LoVo (cell line): ENCODE measurements at regions not wholly inside any gene's neighbourhood (a gene's known extent, or its start where the extent isn't known, plus 50 kb on each side); places are given as distances from the start of the nearest gene placed in this dataset.

Experiments
- DNase-seq: peaks from one replicate; pipeline ENCODE4 v3.0.0-alpha.2; 2016; ENCODE audit warnings: low spot score

GRCh38 chr7:130966246-130967009 lies 232.4 kb upstream of the KLF14 start:
- no peak for DNase-seq

- no peak for DNase-seq
Observed at GRCh38 chr7:130970196-130970595, 236.2 kb upstream of the KLF14 start.

DNA sequence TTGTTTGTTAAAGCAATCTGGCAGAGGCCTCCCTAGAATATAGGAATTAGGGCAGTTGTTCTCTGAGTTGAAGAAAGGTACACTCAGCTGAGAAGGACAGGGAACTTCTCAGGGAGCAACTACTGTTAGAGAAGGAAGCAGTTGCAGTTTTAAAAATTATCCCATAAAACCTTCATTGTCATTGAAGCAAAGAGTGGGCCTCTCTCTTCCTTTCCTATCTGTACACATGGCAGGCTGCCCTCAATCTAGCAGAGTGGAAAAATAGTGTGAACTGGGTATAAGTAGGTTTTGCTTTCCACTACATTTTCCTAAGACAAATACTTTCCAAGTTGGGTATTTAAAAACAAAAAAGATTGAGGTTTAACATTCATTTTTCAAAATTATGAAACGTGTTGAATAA lies 236.7 kb upstream of the KLF14 start:
- DNase-seq, result no peak

DNA sequence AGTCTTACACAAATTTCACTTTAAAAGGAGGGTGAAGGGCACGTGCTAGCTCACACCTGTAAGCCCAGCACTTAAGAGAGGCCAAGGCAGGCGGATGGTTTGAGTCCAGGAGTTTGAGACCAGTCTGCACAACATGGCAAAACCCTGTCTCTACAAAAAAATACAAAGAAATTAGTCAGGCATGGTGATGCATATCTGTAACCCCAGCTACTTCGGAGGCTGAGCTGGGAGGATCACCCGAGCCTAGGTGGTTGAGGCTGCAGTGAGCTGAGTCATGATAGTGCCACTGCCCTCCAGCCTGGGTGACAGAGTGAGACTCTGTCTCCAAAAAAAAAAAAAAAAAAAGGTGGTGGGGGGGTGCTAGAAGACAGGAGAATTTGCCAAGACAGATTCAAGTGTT lies 237.3 kb upstream of the KLF14 start:
- DNase-seq, result no peak

DNA sequence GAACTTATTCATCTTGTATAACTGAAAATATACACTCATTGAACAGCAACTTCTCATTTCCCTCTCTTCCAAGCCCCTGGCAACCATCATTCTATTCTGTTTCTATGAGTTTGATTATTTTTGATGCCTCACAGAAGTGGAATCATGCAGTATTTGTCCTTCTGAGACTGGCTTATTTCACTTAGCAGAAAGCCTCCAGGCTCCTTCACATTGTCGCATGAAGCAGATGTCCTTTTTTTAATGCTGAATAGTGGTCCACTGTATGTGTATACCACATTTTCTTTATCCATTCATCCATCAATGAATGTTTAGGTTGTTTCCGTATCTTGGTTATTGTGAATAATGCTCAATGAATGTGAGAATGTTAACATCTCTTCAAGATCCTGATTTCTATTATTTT lies 238.2 kb upstream of the KLF14 start:
- DNase-seq, result no peak

GRCh38 chr7:130973637-130974036 lies 239.6 kb upstream of the KLF14 start:
- DNase-seq, result no peak

- DNase-seq, result no peak
Observed at GRCh38 chr7:130974169-130974568, 240.2 kb upstream of the KLF14 start.

- DNase-seq, result no peak
Observed at GRCh38 chr7:130974794-130975193, 240.8 kb upstream of the KLF14 start.

DNA sequence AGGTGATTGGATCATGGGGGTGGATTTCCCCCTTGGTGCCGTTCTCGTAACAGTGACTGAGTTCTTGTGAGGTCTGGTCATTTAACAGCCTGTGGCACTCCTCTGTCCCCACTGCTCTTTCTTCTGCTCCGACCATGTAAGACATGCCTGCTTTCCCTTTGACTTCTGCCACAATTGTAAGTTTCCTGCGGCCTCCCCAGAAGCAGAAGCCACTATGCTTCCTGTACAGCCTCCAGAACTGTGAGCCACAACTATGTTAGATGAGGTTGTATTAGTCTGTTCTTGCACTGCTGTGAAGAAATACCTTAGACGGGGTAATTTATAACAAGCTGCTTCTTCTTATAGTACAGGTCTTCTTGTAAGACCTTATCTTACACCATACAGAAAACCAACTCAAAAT lies 241.7 kb upstream of the KLF14 start:
- no peak for DNase-seq

DNA sequence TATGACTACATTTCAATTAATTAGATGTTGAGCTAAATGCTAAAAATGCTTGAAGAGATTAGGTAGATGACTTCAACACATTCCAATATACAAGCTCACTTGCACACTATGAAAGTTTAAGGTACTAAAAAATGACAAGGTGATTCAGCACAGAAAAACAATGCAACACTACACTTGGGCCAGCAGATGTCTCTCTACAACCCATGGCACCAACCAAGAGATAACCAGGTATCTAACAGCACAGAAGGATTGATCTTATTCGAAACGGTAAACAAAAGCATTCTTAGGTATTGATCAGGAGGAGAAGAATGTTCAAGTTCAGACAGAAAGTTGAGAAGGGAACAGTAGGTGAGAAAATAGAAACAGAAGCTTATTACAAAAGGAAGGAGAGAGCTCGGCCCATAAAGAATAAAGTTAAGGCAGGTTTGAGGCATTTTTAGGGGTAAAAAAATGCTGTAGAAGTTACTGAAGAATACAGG lies 248.2 kb upstream of the KLF14 start:
- peak; percentile 81 for DNase-seq

- no peak for DNase-seq
Observed at GRCh38 chr7:130982651-130983050, 248.6 kb upstream of the KLF14 start.

DNA sequence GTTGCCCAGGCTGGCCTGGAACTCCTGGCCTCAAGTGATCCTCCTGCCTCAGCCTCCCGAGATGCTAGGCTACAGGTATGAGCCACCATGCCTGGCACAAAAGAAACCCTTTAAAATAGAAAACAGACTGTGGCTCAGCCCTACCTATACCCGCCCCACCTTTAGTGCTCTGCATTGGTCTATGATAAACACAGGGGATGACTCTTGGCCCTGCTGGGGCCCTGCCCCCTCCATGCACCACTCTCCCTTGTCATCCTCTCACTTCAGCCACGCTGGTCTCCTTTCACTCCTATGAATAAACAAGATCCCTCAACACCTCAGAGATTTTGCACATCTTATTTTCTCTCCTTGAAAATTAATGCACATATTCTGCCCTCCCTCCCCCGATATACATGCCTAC lies 251.4 kb upstream of the KLF14 start:
- DNase-seq, result no peak

DNA sequence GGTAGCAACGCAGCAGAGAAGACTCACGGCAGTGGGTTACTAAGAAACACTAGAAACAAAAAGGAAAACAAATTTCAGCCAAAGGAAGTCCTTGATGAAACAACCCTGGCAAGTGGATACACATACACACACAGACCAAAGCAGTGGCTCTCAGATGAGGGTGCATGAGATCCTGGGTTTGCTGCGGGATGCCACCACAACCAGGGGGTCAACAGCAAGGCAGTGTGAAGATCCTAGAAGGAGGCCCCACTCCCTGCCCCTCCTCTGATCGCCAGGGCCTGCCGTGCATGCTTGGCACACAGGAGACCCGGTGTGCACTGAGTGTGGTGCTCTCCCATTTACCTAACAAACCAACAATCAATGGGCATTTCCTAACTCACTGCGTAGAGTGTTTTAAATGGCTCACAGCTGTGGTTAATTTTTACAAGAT lies 252.3 kb upstream of the KLF14 start:
- no peak for DNase-seq

DNA sequence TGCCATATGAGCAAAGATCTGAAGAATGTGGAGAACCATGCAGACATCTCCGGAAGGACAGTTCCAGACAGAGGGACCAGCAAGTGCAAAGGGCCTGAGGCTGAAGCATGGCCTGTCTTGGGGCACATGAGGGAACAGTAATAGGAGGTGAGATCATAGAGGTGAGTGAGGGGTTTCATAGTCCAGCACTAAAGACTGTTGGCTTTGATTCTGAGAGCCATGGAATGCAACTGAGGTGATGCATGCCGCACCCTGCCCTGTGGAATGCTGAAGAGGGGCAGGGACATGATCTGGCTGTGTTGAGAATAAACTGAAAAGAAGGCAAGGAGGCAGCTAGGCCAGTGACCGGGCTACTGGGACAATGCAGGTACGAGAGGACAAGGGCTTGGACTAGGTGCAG lies 253.1 kb upstream of the KLF14 start:
- DNase-seq, result peak; percentile 89

- DNase-seq, result no peak
Observed at GRCh38 chr7:130988443-130988842, 254.4 kb upstream of the KLF14 start.

- DNase-seq, result no peak
Observed at GRCh38 chr7:130989101-130989795, 255.2 kb upstream of the KLF14 start.

GRCh38 chr7:130990178-130990832 lies 256.3 kb upstream of the KLF14 start:
- no peak for DNase-seq

DNA sequence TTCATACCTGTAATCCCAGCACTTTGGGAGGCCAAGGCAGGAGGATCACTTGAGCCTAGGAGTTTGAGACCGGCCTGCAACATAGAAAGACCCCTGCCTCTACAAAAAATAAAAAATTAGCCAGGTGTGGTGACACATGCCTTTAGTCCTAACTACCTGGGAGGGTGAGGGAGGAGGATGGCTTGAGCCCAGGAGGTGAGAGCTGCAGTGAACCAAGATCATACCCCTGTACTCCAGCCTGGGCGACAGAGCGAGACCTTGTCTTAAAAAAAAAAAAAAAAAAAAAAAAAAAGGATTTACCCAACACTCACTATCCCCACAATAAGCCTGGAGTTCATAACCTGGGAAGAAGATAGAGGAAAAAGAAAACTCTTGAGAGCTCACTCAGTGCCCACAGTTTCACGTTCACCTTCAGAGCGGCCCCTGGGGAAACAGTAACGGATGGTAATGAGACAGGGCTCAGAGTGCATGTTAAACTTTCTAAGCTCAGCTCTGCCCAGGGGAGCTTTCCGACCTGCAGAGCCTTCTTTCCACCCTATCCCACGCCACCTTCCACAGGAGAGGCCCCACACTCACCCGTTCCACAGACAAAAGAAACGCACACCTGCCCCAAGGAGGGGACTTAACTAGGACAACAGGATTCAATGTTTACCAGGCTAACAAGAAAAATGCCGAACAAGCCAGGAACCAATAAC lies 259.8 kb upstream of the KLF14 start:
- DNase-seq, result no peak

DNA sequence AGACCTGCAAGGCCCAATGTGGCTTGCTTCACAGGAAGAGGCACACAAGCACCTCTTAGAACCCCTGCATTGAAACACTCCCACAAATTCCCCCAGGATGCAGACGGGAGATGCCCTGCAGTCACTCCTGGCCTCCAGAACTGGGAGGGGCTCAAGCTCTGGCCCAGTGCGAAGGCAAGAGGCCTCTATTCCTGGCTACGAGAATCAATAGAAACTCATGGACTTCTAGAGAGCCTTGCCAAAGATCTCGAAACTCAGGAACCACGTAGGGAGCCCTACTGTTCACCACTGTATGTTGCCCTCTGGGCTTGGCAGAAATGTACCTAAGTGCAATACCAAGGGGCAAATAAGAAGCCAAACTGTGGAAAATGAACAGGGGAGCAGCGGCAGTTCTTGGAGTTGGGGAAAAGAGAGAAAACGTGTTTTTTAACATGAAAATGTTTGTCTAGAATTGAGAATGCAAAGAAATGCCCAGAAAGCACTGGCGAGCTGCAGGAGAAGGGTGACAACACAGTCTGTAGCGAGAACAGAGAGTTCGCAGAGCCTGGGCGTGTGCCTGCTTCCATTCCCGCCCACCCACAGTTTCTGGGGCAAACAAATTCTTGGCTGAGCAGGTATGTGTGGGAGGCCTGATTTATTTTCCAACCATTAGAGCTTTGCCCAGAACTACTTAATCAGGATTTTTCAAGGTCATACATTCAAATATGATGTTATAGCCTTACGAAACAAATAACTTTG lies 260.5 kb upstream of the KLF14 start:
- no peak for DNase-seq

DNA sequence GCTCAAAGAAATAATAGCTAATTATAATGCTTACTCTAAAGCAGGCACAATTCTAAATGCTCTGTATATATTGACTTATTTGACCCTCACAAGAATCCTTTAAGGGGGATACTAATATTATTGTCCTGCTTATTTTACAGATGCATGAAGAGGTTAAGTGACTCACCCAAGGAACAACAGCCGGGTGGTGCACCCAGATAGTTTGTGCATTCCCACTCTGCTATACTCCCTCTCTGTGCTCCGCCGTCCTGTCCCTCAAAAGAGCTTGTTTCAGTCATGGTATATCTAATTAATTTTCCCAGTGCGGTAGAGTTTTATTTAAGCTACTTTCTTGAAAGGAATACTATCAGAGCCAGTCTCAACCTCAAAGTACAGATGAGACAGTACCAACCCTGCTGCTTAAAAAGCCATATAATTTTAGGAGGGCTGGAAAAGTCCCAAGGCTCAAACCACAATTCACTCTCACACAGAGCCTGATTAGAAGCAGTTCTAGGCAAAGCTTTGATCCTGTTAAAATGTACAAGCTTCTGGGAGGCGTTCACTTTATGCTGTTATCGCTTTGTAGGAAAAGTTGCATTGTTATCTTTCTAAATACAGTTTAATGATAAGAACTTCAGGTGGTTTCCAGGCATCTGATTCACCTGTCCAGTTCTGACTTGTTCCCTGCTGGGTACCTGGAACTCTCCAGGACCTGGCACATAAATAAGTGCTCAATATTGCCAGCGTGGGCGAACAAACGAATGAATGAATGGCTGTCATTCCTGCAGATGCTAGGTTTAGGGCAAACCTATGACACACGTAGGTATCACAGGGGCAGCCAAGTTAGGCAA lies 261.5 kb upstream of the KLF14 start:
- DNase-seq, result peak; percentile 85
